ENCODE measurements at regions not wholly inside any gene's neighbourhood (a gene's known extent, or its start where the extent isn't known, plus 50 kb on each side); places are given as distances from the start of the nearest gene placed in this dataset.

GRCh38 chr3:80543154-80543553, 775.4 kb upstream of the ROBO1 start:
- POLR2A ChIA-PET: no interaction called here
- no peak for DNase-seq (ENCODE audit: extremely low spot score)
- no peak for TF ChIP-seq CTCF (IDR thresholded peaks at IDR 0.05; ENCODE audit: control extremely low read depth, extremely low read depth, low read depth, missing control alignments)
- CTCF ChIA-PET: no interaction called here

GRCh38 chr3:80542456-80542855, 774.7 kb upstream of the ROBO1 start:
- TF ChIP-seq CTCF (IDR thresholded peaks at IDR 0.05; ENCODE audit: control extremely low read depth, extremely low read depth, low read depth, missing control alignments): no peak
- POLR2A ChIA-PET: no interaction called here
- no peak for DNase-seq (ENCODE audit: extremely low spot score)
- CTCF ChIA-PET: no interaction called here

GRCh38 chr3:80537680-80538079, 769.9 kb upstream of the ROBO1 start:
- POLR2A ChIA-PET: no interaction called here
- CTCF ChIA-PET: no interaction called here
- no peak for DNase-seq (ENCODE audit: extremely low spot score)
- TF ChIP-seq CTCF (IDR thresholded peaks at IDR 0.05; ENCODE audit: control extremely low read depth, extremely low read depth, low read depth, missing control alignments): no peak

GRCh38 chr3:80535286-80535685, 767.5 kb upstream of the ROBO1 start:
- TF ChIP-seq CTCF (IDR thresholded peaks at IDR 0.05; ENCODE audit: control extremely low read depth, extremely low read depth, low read depth, missing control alignments): no peak
- no peak for DNase-seq (ENCODE audit: extremely low spot score)
- CTCF ChIA-PET: no interaction called here
- POLR2A ChIA-PET: no interaction called here

GRCh38 chr3:80533553-80533952, 765.8 kb upstream of the ROBO1 start:
- ChIA-PET CTCF (interaction anchor here (1.4 kb wide), 1 partner anchor 11 kb away, joined by 3 read pairs; no protein-coding TSS in a partner anchor), POLR2A (no interaction called here)
- TF ChIP-seq CTCF (IDR thresholded peaks at IDR 0.05; ENCODE audit: control extremely low read depth, extremely low read depth, low read depth, missing control alignments): no peak

GRCh38 chr3:80526153-80526552, 758.4 kb upstream of the ROBO1 start:
- DNase-seq (ENCODE audit: extremely low spot score): no peak
- CTCF ChIA-PET: interaction anchor here (0.8 to 1.4 kb wide), 2 partner anchors 13 to 15 kb away, joined by 3 read pairs; no protein-coding TSS in a partner anchor
- TF ChIP-seq CTCF (IDR thresholded peaks at IDR 0.05; ENCODE audit: control extremely low read depth, extremely low read depth, low read depth, missing control alignments): no peak
- POLR2A ChIA-PET: no interaction called here

More at GRCh38 chr3:80533553-80533952, 765.8 kb upstream of the ROBO1 start:
- no peak for DNase-seq (ENCODE audit: extremely low spot score)

- ChIA-PET CTCF (no interaction called here), POLR2A (no interaction called here)
- no peak for DNase-seq (ENCODE audit: extremely low spot score)
- TF ChIP-seq CTCF (IDR thresholded peaks at IDR 0.05; ENCODE audit: control extremely low read depth, extremely low read depth, low read depth, missing control alignments): no peak
Measured at GRCh38 chr3:80521081-80521480, 753.3 kb upstream of the ROBO1 start.
